HCT116 (cell line): ENCODE measurements at regions not wholly inside any gene's neighbourhood (a gene's known extent, or its start where the extent isn't known, plus 50 kb on each side); places are given as distances from the start of the nearest gene placed in this dataset.

Experiments
- ATAC-seq: fragments of 200-7000 bp; cut with Tn5 transposase; 2 replicates; pipeline ENCODE4 v1.9.1; 2020; ENCODE audit warnings: mild to moderate bottlenecking, moderate library complexity
- BruUV-seq: library from RNA; stranded (reverse); fragments of 400-500 nt; replicated peaks from 2 replicates; lab custom pipeline; 2021; lab: Mats Ljungman, UMichigan
- CTCF ChIA-PET: fragments of 300-600 bp; sonication (Branson Sonifier 250); formaldehyde crosslinking; loops from one replicate; lab custom pipeline; 2021; ENCODE audit warnings: antibody characterized with exemption; lab: Charles Lee
- POLR2A ChIA-PET: fragments of 300-600, 350-600 bp; sonication (Branson Sonifier 250); formaldehyde crosslinking; loops from one replicate; lab custom pipeline; 2021; ENCODE audit warnings: antibody characterized with exemption; lab: Charles Lee
- RAD21 ChIA-PET, 2 experiments: fragments of 300-600 bp; sonication (Branson Sonifier 250); formaldehyde crosslinking; loops; one replicate each; lab custom pipeline; 2023; ENCODE audit warnings: low total read pairs in 2 of 2; ENCODE audit not compliant: uncharacterized antibody in 2 of 2, unreplicated experiment in 2 of 2, low non-redundant PET in 1 of 2; lab: Charles Lee
- DNase-seq: peaks from one replicate; pipeline ENCODE4 v3.0.0-alpha.2; 2010; ENCODE audit warnings: low read depth, low spot score
- H2AFZ ChIP-seq: fragments of 200-600 bp; shearing (Covaris generic), sonication (generic); 2 replicates; pipeline ENCODE4 v1.6.1; 2017; ENCODE audit warnings: low read depth, mixed run types, mixed read lengths, antibody characterized with exemption, low read length; ENCODE audit not compliant: poor library complexity, severe bottlenecking
- H3K27ac ChIP-seq: 2 replicates; pipeline ENCODE4 v1.5.1; 2012; ENCODE audit warnings: low read depth, low read length
- H3K27me3 ChIP-seq: fragments of 200-600 bp; sonication (generic); 2 replicates; pipeline ENCODE4 v1.6.1; 2016; ENCODE audit warnings: mixed run types, low read length, mixed read lengths; ENCODE audit not compliant: insufficient read depth
- H3K36me3 ChIP-seq, 2 experiments: fragments of 200-500 bp in 1 of 2; fragments of 200-600 bp in 1 of 2; sonication (Bioruptor generic) in 1 of 2; sonication (generic) in 1 of 2; 2 replicates each; pipeline versions ENCODE4 v1.5.1 to v1.6.1; 2014 to 2016; ENCODE audit warnings: low read length in 2 of 2, inconsistent platforms in 1 of 2, mixed read lengths in 1 of 2, mixed run types in 1 of 2; ENCODE audit not compliant: insufficient read depth in 2 of 2, control insufficient read depth in 1 of 2
- H3K4me1 ChIP-seq, 2 experiments: fragments of 200-600 bp in 1 of 2; sonication (generic) in 1 of 2; 2 replicates each; pipeline versions ENCODE4 v1.5.1 to v1.6.1; 2012 to 2017; ENCODE audit warnings: low read length in 2 of 2, inconsistent platforms in 1 of 2, mild to moderate bottlenecking in 1 of 2, mixed read lengths in 1 of 2, mixed run types in 1 of 2, moderate library complexity in 1 of 2; ENCODE audit not compliant: insufficient read depth in 2 of 2, control insufficient read depth in 1 of 2
- H3K4me2 ChIP-seq: fragments of 200-600 bp; sonication (generic); 2 replicates; pipeline ENCODE4 v1.6.1; 2017; ENCODE audit warnings: mixed run types, low read length, mixed read lengths
- H3K4me3 ChIP-seq, 2 experiments: fragments of 200-600 bp in 1 of 2; sonication (generic) in 1 of 2; replicated peaks in 1 of 2; 2 replicates each; pipeline ENCODE4 v1.5.1; 2011 to 2016; ENCODE audit warnings: low read length in 2 of 2, control low read depth in 1 of 2, low read depth in 1 of 2, mild to moderate bottlenecking in 1 of 2, mixed read lengths in 1 of 2, mixed run types in 1 of 2
- H3K79me2 ChIP-seq: fragments of 200-600 bp; sonication (generic); 2 replicates; pipeline ENCODE4 v1.6.1; 2017; ENCODE audit warnings: mild to moderate bottlenecking, mixed run types, low read length, moderate library complexity, mixed read lengths; ENCODE audit not compliant: insufficient read depth
- H3K9ac ChIP-seq: fragments of 200-600 bp; sonication (generic); 2 replicates; pipeline ENCODE4 v1.6.1; 2016; ENCODE audit warnings: low read length, mixed read lengths
- H3K9me2 ChIP-seq: fragments of 200-600 bp; sonication (generic), shearing (Covaris generic); 2 replicates; pipeline ENCODE4 v1.6.1; 2017; ENCODE audit warnings: mixed run types, mild to moderate bottlenecking, moderate library complexity; ENCODE audit not compliant: insufficient read depth
- H3K9me3 ChIP-seq, 2 experiments: fragments of 200-500 bp in 1 of 2; fragments of 200-600 bp in 1 of 2; sonication (Bioruptor generic) in 1 of 2; sonication (generic) in 1 of 2; 2 replicates each; pipeline ENCODE4 v1.6.1; 2014 to 2017; ENCODE audit warnings: low read length in 2 of 2, mixed read lengths in 2 of 2, inconsistent platforms in 1 of 2, low read depth in 1 of 2, mild to moderate bottlenecking in 1 of 2, mixed run types in 1 of 2, moderate library complexity in 1 of 2; ENCODE audit not compliant: control insufficient read depth in 1 of 2, insufficient read depth in 1 of 2
- H4K20me1 ChIP-seq: fragments of 200-600 bp; sonication (generic), shearing (Covaris generic); 2 replicates; pipeline ENCODE4 v1.6.1; 2017; ENCODE audit warnings: mixed run types, mild to moderate bottlenecking, moderate library complexity; ENCODE audit not compliant: insufficient read depth
- FOSL1 ChIP-seq: IDR thresholded peaks from 2 replicates; pipeline ENCODE4 v1.6.1; 2012; ENCODE audit warnings: low read depth
- JUND ChIP-seq: IDR thresholded peaks from 2 replicates; pipeline ENCODE4 v1.6.1; 2012
- RAD21 ChIP-seq: IDR thresholded peaks from 2 replicates; pipeline ENCODE4 v1.6.1; 2012; ENCODE audit warnings: low read depth, mild to moderate bottlenecking
- SIN3A ChIP-seq: IDR thresholded peaks from 2 replicates; pipeline ENCODE4 v1.6.1; 2012; ENCODE audit warnings: low read depth
- SP1 ChIP-seq: IDR thresholded peaks from 2 replicates; pipeline ENCODE4 v1.6.1; 2012; ENCODE audit warnings: low read depth
- intact Hi-C: fragments of 100-400 bp; cut with micrococcal nuclease; formaldehyde crosslinking; loops from 2 replicates; pipeline ENCODE4 v1.10.0; 2022
- TF ChIP-seq, protein P1 (sequence below): IDR thresholded peaks from 2 replicates; pipeline ENCODE4 v1.6.1; 2012; ENCODE audit warnings: low read depth
- TF ChIP-seq, protein P2 (sequence below): IDR thresholded peaks from 2 replicates; pipeline ENCODE4 v1.6.1; 2012

DNA sequence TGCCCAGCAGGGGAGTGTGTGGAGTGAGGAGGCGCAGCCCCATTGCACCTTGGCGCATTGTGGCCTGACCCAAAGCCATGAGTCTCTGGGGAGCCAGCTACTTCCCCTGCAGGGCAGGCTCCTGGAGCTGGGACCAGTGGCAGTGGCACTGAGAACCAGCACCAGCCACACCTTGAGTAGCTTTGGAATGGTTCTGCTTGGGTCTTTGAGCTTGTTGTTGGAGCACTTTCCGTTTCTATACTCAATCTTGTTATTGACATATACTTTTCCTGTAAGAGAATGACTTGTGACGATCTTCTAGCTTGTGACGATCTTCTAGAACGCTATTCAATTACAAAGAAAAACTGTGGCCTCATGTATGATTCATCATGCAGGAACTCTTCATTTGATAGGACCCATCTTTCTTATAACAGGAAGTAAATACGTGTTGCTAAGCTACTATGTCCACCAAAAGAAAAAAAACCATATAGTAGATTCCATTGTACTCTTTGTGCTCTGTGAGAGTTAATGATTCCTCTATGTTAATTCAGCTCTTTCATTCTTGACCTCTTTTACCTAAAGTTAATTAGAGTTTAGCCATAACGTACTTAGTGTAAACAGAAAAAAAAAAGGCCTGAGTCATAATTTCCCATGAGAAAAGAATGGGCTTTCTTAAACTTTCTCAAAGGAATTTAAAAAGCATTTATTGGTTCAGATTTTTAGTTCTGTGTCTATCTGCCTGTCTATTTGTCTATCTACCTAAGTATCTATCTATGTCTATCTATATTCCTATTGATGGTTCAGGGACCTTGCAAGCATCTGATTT lies 113.1 kb downstream of the GATA6 start:
- intact Hi-C loops: no loop called here
- peak overlapping the region; percentile 94 for H2AFZ ChIP-seq
- TF ChIP-seq, protein P1, sequence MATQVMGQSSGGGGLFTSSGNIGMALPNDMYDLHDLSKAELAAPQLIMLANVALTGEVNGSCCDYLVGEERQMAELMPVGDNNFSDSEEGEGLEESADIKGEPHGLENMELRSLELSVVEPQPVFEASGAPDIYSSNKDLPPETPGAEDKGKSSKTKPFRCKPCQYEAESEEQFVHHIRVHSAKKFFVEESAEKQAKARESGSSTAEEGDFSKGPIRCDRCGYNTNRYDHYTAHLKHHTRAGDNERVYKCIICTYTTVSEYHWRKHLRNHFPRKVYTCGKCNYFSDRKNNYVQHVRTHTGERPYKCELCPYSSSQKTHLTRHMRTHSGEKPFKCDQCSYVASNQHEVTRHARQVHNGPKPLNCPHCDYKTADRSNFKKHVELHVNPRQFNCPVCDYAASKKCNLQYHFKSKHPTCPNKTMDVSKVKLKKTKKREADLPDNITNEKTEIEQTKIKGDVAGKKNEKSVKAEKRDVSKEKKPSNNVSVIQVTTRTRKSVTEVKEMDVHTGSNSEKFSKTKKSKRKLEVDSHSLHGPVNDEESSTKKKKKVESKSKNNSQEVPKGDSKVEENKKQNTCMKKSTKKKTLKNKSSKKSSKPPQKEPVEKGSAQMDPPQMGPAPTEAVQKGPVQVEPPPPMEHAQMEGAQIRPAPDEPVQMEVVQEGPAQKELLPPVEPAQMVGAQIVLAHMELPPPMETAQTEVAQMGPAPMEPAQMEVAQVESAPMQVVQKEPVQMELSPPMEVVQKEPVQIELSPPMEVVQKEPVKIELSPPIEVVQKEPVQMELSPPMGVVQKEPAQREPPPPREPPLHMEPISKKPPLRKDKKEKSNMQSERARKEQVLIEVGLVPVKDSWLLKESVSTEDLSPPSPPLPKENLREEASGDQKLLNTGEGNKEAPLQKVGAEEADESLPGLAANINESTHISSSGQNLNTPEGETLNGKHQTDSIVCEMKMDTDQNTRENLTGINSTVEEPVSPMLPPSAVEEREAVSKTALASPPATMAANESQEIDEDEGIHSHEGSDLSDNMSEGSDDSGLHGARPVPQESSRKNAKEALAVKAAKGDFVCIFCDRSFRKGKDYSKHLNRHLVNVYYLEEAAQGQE: no peak
- peak; percentile 51; the same call in 1 of the 2 replicates for TF ChIP-seq FOSL1
- TF ChIP-seq, protein P2, sequence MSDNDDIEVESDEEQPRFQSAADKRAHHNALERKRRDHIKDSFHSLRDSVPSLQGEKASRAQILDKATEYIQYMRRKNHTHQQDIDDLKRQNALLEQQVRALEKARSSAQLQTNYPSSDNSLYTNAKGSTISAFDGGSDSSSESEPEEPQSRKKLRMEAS: 0 out of 2 replicates have a peak, but pooled peaks have one; percentile 10
- TF ChIP-seq RAD21: no peak
- TF ChIP-seq SIN3A: 0 out of 2 replicates have a peak, but pooled peaks have one; percentile 15
- TF ChIP-seq JUND: peak; percentile 30; the same call in 1 of the 2 replicates
- 0 out of 2 replicates have a peak, but pooled peaks have one; percentile 10 for TF ChIP-seq SP1
- TF ChIP-seq, all 23 proteins: peak for 5
- Histone ChIP-seq H3K79me2 (no peaks in the 10 kb centered on the region), H3K36me3 (no peaks in the 10 kb centered on the region), H4K20me1 (no peaks in the 10 kb centered on the region), H3K9me2 (no peaks in the 10 kb centered on the region), H3K4me2 (peak overlapping the region; percentile 66), H3K4me3 (peak overlapping the region in 1 of 2 experiments; percentile 29; a peak in 2 of 4 replicates), H3K9ac (no peak overlapping the region), H3K9me3 (no peaks in the 10 kb centered on the region), H3K27ac (no peak overlapping the region; the same call in none of the 2 replicates), H3K4me1 (peaks cover 9 to 18% of the 10 kb centered on the region in 2 experiments; a peak in 3 of 4 replicates), H3K27me3 (no peaks in the 10 kb centered on the region)
- ChIA-PET RAD21 (interaction anchor here in 1 of 2 experiments (0.6 kb wide), 1 partner anchor 91 kb away, joined by 7 read pairs; no protein-coding TSS in a partner anchor), POLR2A (interaction anchor here (0.6 kb wide), 1 partner anchor 282 kb away, joined by 4 read pairs; no protein-coding TSS in a partner anchor), CTCF (interaction anchor here (0.6 kb wide), 1 partner anchor 16 kb away, joined by 3 read pairs; no protein-coding TSS in a partner anchor)
- no TSS peak for BruUV-seq
- peak; percentile 73 for ATAC-seq
- DNase-seq: peak; percentile 63
